Ectodermal cell (in vitro differentiated cells): ENCODE measurements at regions not wholly inside any gene's neighbourhood (a gene's known extent, or its start where the extent isn't known, plus 50 kb on each side); places are given as distances from the start of the nearest gene placed in this dataset.

ENCODE experiments used
- H3K27ac ChIP-seq: 2 replicates; pipeline ENCODE4 v1.7.0; 2013; ENCODE audit warnings: mild to moderate bottlenecking, low read depth, low read length; ENCODE audit not compliant: insufficient read depth, poor library complexity, severe bottlenecking
- H3K27me3 ChIP-seq: 2 replicates; pipeline ENCODE4 v1.7.0; 2013; ENCODE audit warnings: mild to moderate bottlenecking, low read length; ENCODE audit not compliant: insufficient read depth, control insufficient read depth, poor library complexity, severe bottlenecking
- H3K36me3 ChIP-seq: one replicate; pipeline ENCODE4 v1.7.0; 2013; ENCODE audit warnings: low read length; ENCODE audit not compliant: control insufficient read depth, insufficient read depth
- H3K4me1 ChIP-seq: one replicate; pipeline ENCODE4 v1.7.0; 2013; ENCODE audit warnings: low read length; ENCODE audit not compliant: control insufficient read depth, insufficient read depth
- H3K4me3 ChIP-seq: 2 replicates; pipeline ENCODE4 v1.7.0; 2013; ENCODE audit warnings: low read depth, low read length, control low read depth; ENCODE audit not compliant: insufficient read depth
- H3K9me3 ChIP-seq: 2 replicates; pipeline ENCODE4 v1.7.0; 2013; ENCODE audit warnings: mild to moderate bottlenecking, low read length, moderate library complexity; ENCODE audit not compliant: control insufficient read depth
- WGBS, 2 experiments: methylation state at CpG; one replicate each; pipeline ENCODE4 v1.1.7; 2013; ENCODE audit warnings: missing lambda C conversion rate in 2 of 2; 5-methylcytosine and 5-hydroxymethylcytosine counted together

GRCh38 chr10:113443141-113443925 is 109.5 kb upstream of the HABP2 start:
- Histone ChIP-seq H3K9me3 (no peaks in the 10 kb centered on the region), H3K27ac (no peak overlapping the region)
- 89 to 95% methylated on average over 2 to 3 of the region's 3 CpGs for WGBS, 2 experiments

GRCh38 chr10:113444766-113445365 is 108.0 kb upstream of the HABP2 start:
- 84 to 90% methylated on average over 3 of the region's 3 CpGs for WGBS, 2 experiments
- Histone ChIP-seq H3K36me3 (no peaks in the 10 kb centered on the region), H3K27ac (no peak overlapping the region)

More at GRCh38 chr10:113443141-113443925, 109.5 kb upstream of the HABP2 start:
- H3K4me1 ChIP-seq: no peaks in the 10 kb centered on the region
- H3K27me3 ChIP-seq: no peaks in the 10 kb centered on the region
- no peak overlapping the region for H3K4me3 ChIP-seq
- no peaks in the 10 kb centered on the region for H3K36me3 ChIP-seq

GRCh38 chr10:113445736-113446135 is 107.1 kb upstream of the HABP2 start:
- Histone ChIP-seq H3K4me3 (no peak overlapping the region), H3K4me1 (no peaks in the 10 kb centered on the region), H3K9me3 (no peaks in the 10 kb centered on the region), H3K27me3 (no peaks in the 10 kb centered on the region), H3K27ac (no peak overlapping the region), H3K36me3 (no peaks in the 10 kb centered on the region)
- 79 to 86% methylated on average over 4 to 5 of the region's 5 CpGs for WGBS, 2 experiments

More at GRCh38 chr10:113444766-113445365, 108.0 kb upstream of the HABP2 start:
- H3K9me3 ChIP-seq: no peaks in the 10 kb centered on the region
- H3K27me3 ChIP-seq: no peaks in the 10 kb centered on the region
- H3K4me3 ChIP-seq: no peak overlapping the region
- no peaks in the 10 kb centered on the region for H3K4me1 ChIP-seq

GRCh38 chr10:113446739-113447138 is 106.1 kb upstream of the HABP2 start:
- Histone ChIP-seq H3K36me3 (no peaks in the 10 kb centered on the region), H3K9me3 (no peaks in the 10 kb centered on the region), H3K27me3 (no peaks in the 10 kb centered on the region), H3K4me3 (no peak overlapping the region), H3K27ac (no peak overlapping the region), H3K4me1 (no peaks in the 10 kb centered on the region)
- 100% methylated on average over 1 to 2 of the region's 2 CpGs for WGBS, 2 experiments

- H3K27me3 ChIP-seq: no peaks in the 10 kb centered on the region
- H3K27ac ChIP-seq: no peak overlapping the region
- no peaks in the 10 kb centered on the region for H3K4me1 ChIP-seq
- H3K4me3 ChIP-seq: no peak overlapping the region
- no peaks in the 10 kb centered on the region for H3K9me3 ChIP-seq
- WGBS, 2 experiments: 90% methylated on average over 1 of the region's 1 CpG
- no peaks in the 10 kb centered on the region for H3K36me3 ChIP-seq
Measured at GRCh38 chr10:113447278-113447677, 105.6 kb upstream of the HABP2 start.

- H3K4me1 ChIP-seq: no peaks in the 10 kb centered on the region
- WGBS, 2 experiments: 90 to 95% methylated on average over 5 of the region's 5 CpGs
Measured at GRCh38 chr10:113449006-113449695, 103.7 kb upstream of the HABP2 start.

GRCh38 chr10:113450046-113450804 is 102.6 kb upstream of the HABP2 start:
- H3K4me1 ChIP-seq: no peaks in the 10 kb centered on the region
- H3K9me3 ChIP-seq: no peaks in the 10 kb centered on the region
- H3K27ac ChIP-seq: no peak overlapping the region
- no peaks in the 10 kb centered on the region for H3K27me3 ChIP-seq
- WGBS, 2 experiments: 91% methylated on average over 9 of the region's 9 CpGs
- H3K4me3 ChIP-seq: no peak overlapping the region
- no peaks in the 10 kb centered on the region for H3K36me3 ChIP-seq

More at GRCh38 chr10:113449006-113449695, 103.7 kb upstream of the HABP2 start:
- H3K36me3 ChIP-seq: no peaks in the 10 kb centered on the region
- no peaks in the 10 kb centered on the region for H3K27me3 ChIP-seq
- H3K27ac ChIP-seq: no peak overlapping the region
- H3K4me3 ChIP-seq: no peak overlapping the region
- no peaks in the 10 kb centered on the region for H3K9me3 ChIP-seq

- Histone ChIP-seq H3K36me3 (no peaks in the 10 kb centered on the region), H3K9me3 (no peaks in the 10 kb centered on the region), H3K4me3 (no peak overlapping the region), H3K4me1 (no peaks in the 10 kb centered on the region), H3K27me3 (no peaks in the 10 kb centered on the region), H3K27ac (no peak overlapping the region)
- 92% methylated on average over 1 of the region's 1 CpG for WGBS, 2 experiments
Measured at GRCh38 chr10:113450906-113451305, 101.9 kb upstream of the HABP2 start.

- Histone ChIP-seq H3K27me3 (no peaks in the 10 kb centered on the region), H3K9me3 (no peaks in the 10 kb centered on the region), H3K4me3 (no peak overlapping the region), H3K36me3 (no peaks in the 10 kb centered on the region), H3K27ac (no peak overlapping the region), H3K4me1 (no peaks in the 10 kb centered on the region)
- 90 to 93% methylated on average over 5 of the region's 5 CpGs for WGBS, 2 experiments
Measured at GRCh38 chr10:113452146-113452845, 100.6 kb upstream of the HABP2 start.
